Esophagus muscularis mucosa (tissue), 3 donors: ENCODE measurements at regions not wholly inside any gene's neighbourhood (a gene's known extent, or its start where the extent isn't known, plus 50 kb on each side); places are given as distances from the start of the nearest gene placed in this dataset.

Experiments
- POLR2A ChIP-seq: fragments of 450-650 bp; IDR thresholded peaks from one replicate; pipeline ENCODE4 v1.6.1; 2017; ENCODE audit warnings: antibody characterized with exemption, moderate library complexity, mild to moderate bottlenecking, low read depth
- POLR2AphosphoS5 ChIP-seq, 2 donors: sonication (generic); formaldehyde crosslinking; IDR thresholded peaks; one replicate each; pipeline ENCODE4 v1.6.1; 2017; ENCODE audit warnings: antibody characterized with exemption in 2 of 2
- TF ChIP-seq, protein P1 (sequence below), 3 experiments: fragments of 200-600 bp in 2 of 3; fragments of 450-650 bp in 1 of 3; sonication (generic) in 2 of 3; IDR thresholded peaks; one replicate each; pipeline ENCODE4 v1.5.1; 2017 to 2019; ENCODE audit warnings: antibody characterized with exemption in 3 of 3, mild to moderate bottlenecking in 2 of 3, moderate library complexity in 1 of 3

- TF ChIP-seq, protein P1, sequence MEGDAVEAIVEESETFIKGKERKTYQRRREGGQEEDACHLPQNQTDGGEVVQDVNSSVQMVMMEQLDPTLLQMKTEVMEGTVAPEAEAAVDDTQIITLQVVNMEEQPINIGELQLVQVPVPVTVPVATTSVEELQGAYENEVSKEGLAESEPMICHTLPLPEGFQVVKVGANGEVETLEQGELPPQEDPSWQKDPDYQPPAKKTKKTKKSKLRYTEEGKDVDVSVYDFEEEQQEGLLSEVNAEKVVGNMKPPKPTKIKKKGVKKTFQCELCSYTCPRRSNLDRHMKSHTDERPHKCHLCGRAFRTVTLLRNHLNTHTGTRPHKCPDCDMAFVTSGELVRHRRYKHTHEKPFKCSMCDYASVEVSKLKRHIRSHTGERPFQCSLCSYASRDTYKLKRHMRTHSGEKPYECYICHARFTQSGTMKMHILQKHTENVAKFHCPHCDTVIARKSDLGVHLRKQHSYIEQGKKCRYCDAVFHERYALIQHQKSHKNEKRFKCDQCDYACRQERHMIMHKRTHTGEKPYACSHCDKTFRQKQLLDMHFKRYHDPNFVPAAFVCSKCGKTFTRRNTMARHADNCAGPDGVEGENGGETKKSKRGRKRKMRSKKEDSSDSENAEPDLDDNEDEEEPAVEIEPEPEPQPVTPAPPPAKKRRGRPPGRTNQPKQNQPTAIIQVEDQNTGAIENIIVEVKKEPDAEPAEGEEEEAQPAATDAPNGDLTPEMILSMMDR (IDR thresholded peaks at IDR 0.05): no peak
- no peak for TF ChIP-seq POLR2A
- TF ChIP-seq POLR2AphosphoS5 (IDR thresholded peaks at IDR 0.05): no peak
These were observed 160.0 kb upstream of the ZNF804B start for GRCh38 chr7:88599528-88599927.
